HFFc6 (cell line): ENCODE measurements at regions not wholly inside any gene's neighbourhood (a gene's known extent, or its start where the extent isn't known, plus 50 kb on each side); places are given as distances from the start of the nearest gene placed in this dataset.
"Not testable (repeated sequence)": the region's sequence is repeated elsewhere in the genome, so short reads cannot be mapped to it uniquely, and the experiment has no call there.

Experiments used
- DNase-seq: peaks from one replicate; pipeline ENCODE4 v3.0.0-alpha.2; 2018
- H3K27ac Mint-ChIP-seq: 2 replicates; pipeline ENCODE4 v1.8.0; 2020; ENCODE audit warnings: mild to moderate bottlenecking, mixed read lengths
- H3K27me3 Mint-ChIP-seq: 2 replicates; pipeline ENCODE4 v1.8.0; 2021; ENCODE audit warnings: mild to moderate bottlenecking, moderate library complexity, mixed read lengths; ENCODE audit not compliant: insufficient read depth
- H3K36me3 Mint-ChIP-seq: 2 replicates; pipeline ENCODE4 v1.8.0; 2021; ENCODE audit warnings: low read depth, mixed read lengths
- H3K4me1 Mint-ChIP-seq: 2 replicates; pipeline ENCODE4 v1.8.0; 2020; ENCODE audit warnings: low read depth, mixed read lengths
- H3K4me3 Mint-ChIP-seq: 2 replicates; pipeline ENCODE4 v1.8.0; 2020; ENCODE audit warnings: mild to moderate bottlenecking, moderate library complexity, mixed read lengths
- H3K9me3 Mint-ChIP-seq: 2 replicates; pipeline ENCODE4 v1.8.0; 2020; ENCODE audit warnings: mild to moderate bottlenecking, mixed read lengths
- TF ChIP-seq, protein P1 (sequence below): fragments of 200-600 bp; sonication (generic); IDR thresholded peaks from 2 replicates; pipeline ENCODE4 v1.5.0; 2021; ENCODE audit warnings: antibody characterized with exemption, mild to moderate bottlenecking

DNA sequence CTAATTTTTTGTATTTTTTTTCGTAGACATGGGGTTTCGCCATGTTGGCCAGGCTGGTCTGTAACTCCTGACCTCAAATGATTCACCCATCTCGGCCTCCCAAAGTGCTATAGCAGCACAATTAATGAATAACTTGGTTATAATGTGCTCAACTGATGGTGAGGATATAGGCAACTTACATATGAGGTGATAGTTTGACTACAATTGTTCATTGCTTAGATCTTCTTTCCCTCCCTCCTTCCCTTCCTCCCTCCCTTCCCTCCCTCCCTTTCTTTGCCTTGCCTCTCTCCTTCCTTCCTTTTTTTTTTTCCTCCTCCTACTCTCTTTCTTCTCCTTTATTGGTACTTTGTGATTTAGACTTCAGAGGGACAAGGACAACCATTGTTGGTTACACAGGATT lies 151.2 kb downstream of the RNF144B start:
- H3K27ac Mint-ChIP-seq = no peak overlapping the region
- H3K9me3 Mint-ChIP-seq = no peaks in the 10 kb centered on the region
- TF ChIP-seq, protein P1, sequence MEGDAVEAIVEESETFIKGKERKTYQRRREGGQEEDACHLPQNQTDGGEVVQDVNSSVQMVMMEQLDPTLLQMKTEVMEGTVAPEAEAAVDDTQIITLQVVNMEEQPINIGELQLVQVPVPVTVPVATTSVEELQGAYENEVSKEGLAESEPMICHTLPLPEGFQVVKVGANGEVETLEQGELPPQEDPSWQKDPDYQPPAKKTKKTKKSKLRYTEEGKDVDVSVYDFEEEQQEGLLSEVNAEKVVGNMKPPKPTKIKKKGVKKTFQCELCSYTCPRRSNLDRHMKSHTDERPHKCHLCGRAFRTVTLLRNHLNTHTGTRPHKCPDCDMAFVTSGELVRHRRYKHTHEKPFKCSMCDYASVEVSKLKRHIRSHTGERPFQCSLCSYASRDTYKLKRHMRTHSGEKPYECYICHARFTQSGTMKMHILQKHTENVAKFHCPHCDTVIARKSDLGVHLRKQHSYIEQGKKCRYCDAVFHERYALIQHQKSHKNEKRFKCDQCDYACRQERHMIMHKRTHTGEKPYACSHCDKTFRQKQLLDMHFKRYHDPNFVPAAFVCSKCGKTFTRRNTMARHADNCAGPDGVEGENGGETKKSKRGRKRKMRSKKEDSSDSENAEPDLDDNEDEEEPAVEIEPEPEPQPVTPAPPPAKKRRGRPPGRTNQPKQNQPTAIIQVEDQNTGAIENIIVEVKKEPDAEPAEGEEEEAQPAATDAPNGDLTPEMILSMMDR = no peak
- DNase-seq = no peak
- no peak overlapping the region for H3K4me3 Mint-ChIP-seq
- peaks cover 3% of the 10 kb centered on the region for H3K27me3 Mint-ChIP-seq
- H3K4me1 Mint-ChIP-seq = no peaks in the 10 kb centered on the region
- no peaks in the 10 kb centered on the region for H3K36me3 Mint-ChIP-seq

DNA sequence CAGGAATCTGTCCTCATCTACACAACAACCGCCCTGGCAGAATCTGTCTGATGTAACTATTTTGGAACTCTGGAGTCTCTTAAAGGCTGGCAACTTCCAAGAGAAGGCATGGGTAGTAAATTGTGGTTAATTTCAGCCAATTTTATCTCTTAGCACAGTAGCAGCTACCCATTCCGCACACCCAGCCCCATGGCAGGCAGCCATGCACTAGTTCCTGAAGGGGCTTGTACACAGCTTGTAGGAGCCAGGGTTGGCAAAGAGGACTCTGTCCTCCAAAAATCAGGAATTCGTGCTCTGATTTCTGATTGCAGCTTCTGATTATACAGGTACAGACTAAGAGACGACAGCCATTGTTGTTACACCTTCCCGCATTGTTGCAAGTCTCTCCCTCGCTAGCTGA lies 155.9 kb downstream of the RNF144B start:
- H3K4me3 Mint-ChIP-seq = no peak overlapping the region
- peaks cover 4% of the 10 kb centered on the region; the same call in 1 of the 2 replicates for H3K36me3 Mint-ChIP-seq
- H3K27me3 Mint-ChIP-seq = no peaks in the 10 kb centered on the region; the same call in 1 of the 2 replicates
- no peak for DNase-seq
- H3K9me3 Mint-ChIP-seq = no peaks in the 10 kb centered on the region
- H3K27ac Mint-ChIP-seq = no peak overlapping the region
- TF ChIP-seq, protein P1 = no peak
- H3K4me1 Mint-ChIP-seq = no peaks in the 10 kb centered on the region

DNA sequence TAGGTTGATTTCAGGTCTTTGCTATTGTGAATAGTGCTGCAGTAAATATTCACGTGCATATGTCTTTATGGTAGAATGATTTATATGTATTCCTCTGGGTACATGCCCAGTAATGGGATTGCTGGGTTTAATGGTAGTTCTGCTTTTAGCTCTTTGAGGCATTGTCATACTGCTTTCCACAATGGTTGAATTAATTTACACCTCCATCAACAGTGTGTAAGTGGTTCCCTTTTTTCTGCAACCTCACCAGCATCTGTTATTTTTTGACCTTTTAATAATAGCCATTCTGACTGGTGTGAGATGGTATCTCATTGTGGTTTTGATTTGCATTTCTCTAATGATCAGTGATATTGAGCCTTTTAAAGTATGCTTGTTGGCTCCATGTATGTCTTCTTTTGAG lies 158.0 kb downstream of the RNF144B start:
- not testable (repeated sequence) for H3K4me3 Mint-ChIP-seq, H3K27me3 Mint-ChIP-seq, H3K4me1 Mint-ChIP-seq, DNase-seq, H3K27ac Mint-ChIP-seq, H3K9me3 Mint-ChIP-seq, H3K36me3 Mint-ChIP-seq

DNA sequence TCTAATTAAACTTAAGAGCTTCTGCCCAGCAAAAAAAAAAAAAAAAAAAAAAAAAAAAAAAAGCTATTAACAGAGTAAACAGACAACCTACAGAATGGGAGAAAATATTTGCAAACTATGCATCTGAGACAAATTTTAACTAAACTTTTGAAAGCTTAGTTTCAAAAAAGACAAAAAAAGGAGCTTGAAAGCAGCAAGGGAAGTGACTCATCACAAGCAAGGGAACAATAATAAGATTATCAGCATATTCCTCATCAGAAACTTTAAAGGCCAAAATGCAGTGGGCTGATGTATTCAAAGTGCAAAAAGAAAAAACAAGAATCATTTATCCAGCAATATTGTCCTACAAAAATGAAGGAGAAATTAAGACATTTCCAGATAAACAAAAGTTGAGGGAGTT lies 158.6 kb downstream of the RNF144B start:
- Mint-ChIP-seq H3K27ac (no peak overlapping the region), H3K4me3 (no peak overlapping the region), H3K9me3 (no peaks in the 10 kb centered on the region), H3K4me1 (peaks cover 3% of the 10 kb centered on the region; the same call in 1 of the 2 replicates), H3K27me3 (no peaks in the 10 kb centered on the region; the same call in 1 of the 2 replicates), H3K36me3 (peaks cover 4% of the 10 kb centered on the region; the same call in 1 of the 2 replicates)
- no peak for DNase-seq
- TF ChIP-seq, protein P1 = no peak

DNA sequence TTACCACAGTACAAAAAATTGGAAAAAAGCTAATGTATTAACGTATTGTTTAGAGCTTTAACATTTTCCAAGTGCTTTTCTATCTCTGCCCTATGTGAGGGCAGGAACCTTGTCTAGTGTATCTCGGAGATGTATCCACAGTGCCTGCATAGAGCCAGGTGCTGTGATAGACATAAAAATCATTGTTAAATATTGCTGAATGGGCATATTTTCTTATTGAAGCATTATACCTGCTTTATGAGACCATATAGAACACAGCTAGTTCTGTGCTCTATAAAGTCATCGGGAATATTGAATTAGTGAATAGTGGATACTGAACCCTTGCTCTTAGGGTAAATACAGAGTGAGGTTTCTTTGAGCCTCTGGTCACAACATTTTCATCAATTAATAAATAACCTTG lies 163.0 kb downstream of the RNF144B start:
- no peaks in the 10 kb centered on the region for H3K9me3 Mint-ChIP-seq
- TF ChIP-seq, protein P1 = no peak
- no peaks in the 10 kb centered on the region for H3K36me3 Mint-ChIP-seq
- H3K4me3 Mint-ChIP-seq = no peak overlapping the region
- no peak for DNase-seq
- H3K27ac Mint-ChIP-seq = no peak overlapping the region
- no peaks in the 10 kb centered on the region; the same call in 1 of the 2 replicates for H3K27me3 Mint-ChIP-seq
- peaks cover 10% of the 10 kb centered on the region; the same call in 1 of the 2 replicates for H3K4me1 Mint-ChIP-seq

DNA sequence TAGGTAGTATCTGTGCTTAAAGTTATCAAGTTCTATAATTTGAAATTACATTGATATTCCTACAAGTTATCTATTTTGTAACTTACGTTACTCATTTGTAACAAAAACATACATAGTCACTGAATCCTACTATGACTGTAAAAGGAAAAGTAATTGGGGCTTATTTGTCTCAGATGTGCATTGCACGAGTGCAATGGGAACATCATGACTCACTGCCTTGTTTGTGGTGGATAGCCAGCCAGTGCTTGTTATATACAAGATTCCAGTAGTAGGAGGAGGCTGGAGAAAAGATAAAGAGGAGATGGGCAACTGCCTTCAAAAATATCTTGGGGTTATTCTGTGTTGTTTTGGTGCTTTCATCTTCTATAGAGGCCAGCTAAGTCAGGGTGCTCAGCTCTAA lies 164.1 kb downstream of the RNF144B start:
- Mint-ChIP-seq H3K27ac (no peak overlapping the region), H3K4me3 (no peak overlapping the region; the same call in 1 of the 2 replicates), H3K4me1 (peaks cover 10% of the 10 kb centered on the region; the same call in 1 of the 2 replicates), H3K27me3 (peaks cover under 1% of the 10 kb centered on the region), H3K9me3 (no peaks in the 10 kb centered on the region), H3K36me3 (no peaks in the 10 kb centered on the region)
- DNase-seq = peak; percentile 69
- TF ChIP-seq, protein P1 = no peak
